LoVo (cell line): ENCODE measurements at regions not wholly inside any gene's neighbourhood (a gene's known extent, or its start where the extent isn't known, plus 50 kb on each side); places are given as distances from the start of the nearest gene placed in this dataset.

Source experiments
- DNase-seq: peaks from one replicate; pipeline ENCODE4 v3.0.0-alpha.2; 2016; ENCODE audit warnings: low spot score

DNA sequence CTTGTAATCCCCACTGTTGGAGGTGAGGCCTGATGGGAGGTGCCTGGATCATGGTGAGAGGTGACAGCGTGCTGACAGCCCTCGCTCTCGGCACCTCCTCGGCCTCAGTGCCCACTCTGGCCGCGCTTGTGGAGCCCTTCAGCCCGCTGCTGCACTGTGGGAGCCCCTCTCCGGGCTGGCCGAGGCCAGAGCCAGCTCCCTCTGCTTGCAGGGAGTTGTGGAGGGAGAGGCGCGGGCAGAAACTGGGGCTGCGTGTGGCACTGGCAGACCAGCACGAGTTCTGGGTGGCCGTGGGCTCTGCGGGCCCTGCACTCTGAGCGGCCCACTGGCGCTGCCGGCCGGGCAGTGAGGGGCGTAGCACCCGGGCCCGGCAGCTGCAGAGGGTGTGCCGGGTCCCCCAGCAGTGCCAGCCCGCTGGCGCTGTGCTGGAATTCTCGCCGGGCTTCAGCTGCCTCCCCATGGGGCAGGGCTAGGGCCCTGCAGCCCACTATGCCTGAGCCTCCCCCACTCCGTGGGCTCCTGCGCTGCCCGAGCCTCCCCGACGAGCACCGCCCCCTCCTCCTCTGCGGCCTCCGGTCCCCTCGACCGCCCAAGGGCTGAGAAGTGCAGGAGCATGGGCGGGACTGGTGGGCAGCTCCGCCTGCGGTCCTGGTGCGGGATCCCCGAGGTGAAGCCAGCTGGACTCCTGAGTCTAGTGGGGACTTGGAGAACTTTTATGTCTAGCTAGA, 197.1 kb downstream of the SPP2 start:
- no peak for DNase-seq

GRCh38 chr2:234245945-234246344, 195.4 kb downstream of the SPP2 start:
- DNase-seq = peak; percentile 47

GRCh38 chr2:234243871-234244565, 193.5 kb downstream of the SPP2 start:
- DNase-seq = peak; percentile 54

DNA sequence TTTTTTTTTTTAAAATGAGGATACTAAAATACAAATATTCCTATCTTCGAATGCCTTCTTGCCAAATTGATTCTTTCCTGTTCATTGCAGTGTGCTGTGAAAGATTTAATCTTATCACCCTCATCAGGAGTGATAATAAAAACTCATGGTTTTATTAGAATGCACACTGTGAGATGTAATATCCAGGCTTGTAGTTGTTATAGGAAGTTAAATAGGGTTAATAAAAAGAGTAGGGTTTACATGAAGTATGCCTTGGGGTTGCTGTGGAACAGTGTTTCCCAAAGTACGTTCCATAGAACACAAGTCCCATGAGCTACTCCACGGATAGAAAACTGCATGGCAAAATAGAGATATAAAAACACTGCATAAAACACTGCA, 191.9 kb downstream of the SPP2 start:
- DNase-seq = no peak

DNA sequence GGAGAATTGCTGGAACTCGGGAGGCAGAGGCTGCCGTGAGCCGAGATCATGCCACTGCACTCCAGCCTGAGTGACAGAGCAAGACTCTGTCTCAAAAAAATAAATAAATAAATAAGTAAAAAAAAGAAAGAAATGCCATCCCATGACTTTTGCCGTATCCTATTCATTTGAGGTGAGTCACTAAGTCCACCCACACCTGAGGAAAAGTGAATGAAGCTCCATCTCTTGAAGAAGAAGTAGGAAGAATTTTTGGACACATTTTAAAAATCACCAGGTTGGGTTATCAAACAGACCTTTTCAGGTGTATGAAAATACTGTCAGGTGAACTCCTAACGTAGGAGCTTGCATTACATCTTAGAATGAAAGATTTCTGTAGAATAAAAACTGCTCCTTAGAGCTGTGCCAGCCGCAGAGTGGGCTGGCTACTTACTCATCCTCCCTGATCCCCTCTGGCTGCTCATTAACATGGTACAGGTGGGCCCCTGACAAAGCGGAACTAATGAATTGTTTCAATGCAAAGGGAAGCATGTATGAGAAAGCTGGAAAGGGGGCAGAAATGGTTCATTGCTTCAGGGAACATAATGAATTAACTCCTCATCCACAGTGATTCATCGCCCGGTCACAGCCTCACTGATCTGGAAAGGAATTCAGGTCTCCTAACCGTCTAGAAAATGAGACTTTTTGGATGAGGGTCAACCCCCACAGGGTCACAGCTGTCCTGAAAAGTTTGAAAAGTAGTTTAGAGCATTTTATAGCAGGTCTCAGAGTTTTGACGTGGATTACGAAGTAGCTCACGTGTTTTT, 191.4 kb downstream of the SPP2 start:
- peak; percentile 39 for DNase-seq

- no peak for DNase-seq
These were observed 190.4 kb downstream of the SPP2 start for GRCh38 chr2:234240917-234241316.

DNA sequence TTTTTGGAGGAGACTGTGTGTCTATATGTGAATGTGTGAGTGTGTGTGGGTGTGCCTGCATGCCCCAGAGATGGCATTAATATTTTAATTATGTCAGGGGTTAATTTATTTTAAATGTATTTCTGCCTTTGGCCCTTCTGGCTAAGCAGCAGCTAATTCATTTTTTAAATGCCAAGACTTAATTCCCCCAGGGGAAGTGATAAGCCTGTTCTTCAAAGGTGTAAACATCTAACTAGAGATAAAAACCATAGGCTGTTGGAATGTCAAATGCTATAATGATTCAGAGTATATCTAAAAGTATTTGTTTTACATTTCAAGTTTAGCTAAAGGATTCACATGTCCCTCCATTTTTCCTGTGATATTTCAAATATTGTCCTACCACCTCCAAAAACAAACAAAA, 184.7 kb downstream of the SPP2 start:
- no peak for DNase-seq

- no peak for DNase-seq
These were observed 181.0 kb downstream of the SPP2 start for GRCh38 chr2:234231460-234231859.

DNA sequence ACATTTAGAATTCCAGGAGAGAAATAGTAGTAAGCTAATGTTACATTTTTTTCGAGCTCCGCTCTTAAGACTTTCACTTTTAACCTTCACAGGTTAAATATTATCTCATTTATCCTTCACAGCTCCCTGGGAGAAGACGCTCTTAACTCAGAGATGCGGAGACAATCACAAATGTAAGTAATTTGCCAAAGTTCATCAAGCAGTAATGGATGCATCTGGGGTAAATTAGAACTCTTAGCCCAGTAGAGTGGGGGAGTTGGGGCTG, 168.5 kb downstream of the SPP2 start:
- DNase-seq = no peak

GRCh38 chr2:234218266-234219045, 168.0 kb downstream of the SPP2 start:
- DNase-seq = peak; percentile 15

DNA sequence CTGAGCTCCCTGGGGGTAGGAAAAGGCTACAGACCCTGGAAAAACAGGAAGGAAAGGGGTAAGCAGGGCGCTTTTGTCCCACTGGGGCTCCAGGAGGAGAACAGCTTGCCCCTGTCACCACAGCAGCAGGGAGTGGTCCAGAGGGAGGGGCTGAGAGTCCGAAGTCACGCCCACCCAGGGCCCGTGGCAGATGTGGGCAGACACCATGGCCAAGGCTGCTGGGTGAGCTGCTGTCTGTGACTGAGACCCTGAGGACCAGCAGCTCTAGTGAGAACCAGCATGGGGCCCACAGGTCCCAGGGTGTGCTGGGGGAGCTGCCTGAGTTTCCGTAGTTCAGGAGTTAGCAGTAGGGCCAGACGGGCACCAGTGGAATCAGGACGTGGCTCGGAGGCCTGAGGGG, 162.0 kb downstream of the SPP2 start:
- no peak for DNase-seq

- peak; percentile 63 for DNase-seq
These were observed 161.3 kb downstream of the SPP2 start for GRCh38 chr2:234211797-234212196.

DNA sequence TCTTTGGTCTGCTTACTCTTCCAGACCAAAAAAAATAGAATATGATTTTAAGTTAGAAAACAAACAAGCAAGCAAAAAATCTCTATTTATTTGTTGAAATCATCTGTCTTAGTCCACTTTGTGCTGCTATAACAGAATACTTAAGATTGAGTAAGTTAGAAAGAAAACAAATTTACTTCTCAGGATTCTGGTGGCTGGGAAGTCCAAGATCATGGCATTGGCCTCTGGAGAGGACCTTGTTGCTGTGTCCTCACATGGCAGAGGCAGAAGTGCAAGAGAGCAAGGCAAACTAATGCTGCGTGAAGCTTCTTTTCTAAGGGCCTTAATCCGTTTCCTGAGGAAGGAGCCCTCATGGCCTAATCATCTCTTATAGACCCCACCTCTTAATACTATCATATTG, 156.2 kb downstream of the SPP2 start:
- no peak for DNase-seq

DNA sequence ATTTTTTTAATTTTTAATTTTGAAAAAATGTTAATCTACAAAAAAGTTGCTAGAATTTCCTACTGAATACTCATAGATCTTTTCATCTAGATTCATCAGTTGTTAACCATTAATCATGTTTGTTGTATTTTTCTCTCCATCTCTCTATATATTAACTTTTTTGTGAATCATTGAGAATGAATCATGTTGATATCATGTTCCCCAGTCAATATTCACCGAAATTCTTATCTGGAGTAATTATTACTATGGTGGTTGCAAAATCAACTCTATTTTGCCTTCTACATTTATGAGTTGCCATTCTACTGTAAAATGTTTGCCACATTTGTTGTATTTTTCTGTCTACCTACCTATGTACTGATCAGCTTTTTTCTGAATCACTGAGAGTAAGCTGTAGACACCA, 154.0 kb downstream of the SPP2 start:
- DNase-seq = peak; percentile 33

- peak; percentile 91 for DNase-seq
These were observed 152.9 kb downstream of the SPP2 start for GRCh38 chr2:234203135-234203984.

DNA sequence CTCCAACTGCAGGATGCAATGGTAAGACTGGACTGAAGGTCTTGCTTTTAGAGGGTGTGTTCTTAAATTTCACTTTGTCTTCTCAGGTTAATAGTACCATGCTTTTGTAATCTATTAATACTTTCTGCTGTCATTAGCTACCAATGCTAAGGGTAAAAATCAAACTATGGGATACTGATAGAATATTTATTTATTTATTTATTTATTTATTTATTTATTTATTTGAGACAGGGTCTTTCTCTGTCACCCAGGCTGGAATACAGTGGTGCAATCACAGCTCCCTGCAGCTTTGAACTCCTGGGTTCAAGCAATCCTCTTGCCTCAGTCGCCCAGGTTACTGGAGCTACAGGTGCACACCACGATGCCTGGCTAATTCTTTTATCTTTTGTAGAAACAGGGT, 152.1 kb downstream of the SPP2 start:
- DNase-seq = no peak

- DNase-seq = no peak
These were observed 149.5 kb downstream of the SPP2 start for GRCh38 chr2:234199996-234200395.

DNA sequence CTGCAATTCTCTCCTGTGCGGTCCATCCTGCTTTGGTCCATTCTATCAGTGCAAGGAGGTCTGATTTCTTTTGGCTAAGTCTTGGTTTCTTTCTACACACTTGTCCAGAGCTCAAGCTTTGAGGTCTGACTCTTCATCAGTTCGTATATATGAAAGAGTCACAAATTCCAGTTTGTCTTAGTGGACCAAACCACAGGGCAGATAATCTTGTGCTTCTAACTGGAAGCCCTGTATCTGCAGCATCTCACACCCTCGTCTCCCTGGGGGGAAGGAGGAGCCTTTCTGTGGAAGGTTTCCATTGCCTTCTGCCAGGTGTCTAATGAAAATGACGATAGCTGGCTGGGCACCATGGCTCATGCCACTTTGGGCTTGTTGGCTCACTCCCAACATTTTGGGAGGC, 148.5 kb downstream of the SPP2 start:
- DNase-seq = no peak

DNA sequence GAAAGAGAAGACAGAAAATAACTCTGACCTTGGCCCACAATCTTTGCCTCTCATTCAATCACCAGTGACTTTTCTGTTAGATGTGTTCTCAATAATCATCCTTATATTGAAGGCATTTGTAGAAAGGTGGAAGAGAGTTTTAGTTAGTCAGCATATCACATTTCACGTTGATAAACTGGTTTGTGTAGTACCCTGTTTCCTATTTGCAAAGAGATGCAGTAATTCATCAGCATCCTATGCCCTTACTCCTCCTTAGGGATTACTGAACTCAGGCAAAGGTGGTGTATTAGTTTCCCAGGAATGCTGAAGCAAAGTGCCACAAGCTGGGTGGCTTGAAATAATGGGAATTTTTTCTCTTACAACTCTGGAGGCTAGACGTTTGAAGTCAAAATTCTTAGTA, 145.0 kb downstream of the SPP2 start:
- no peak for DNase-seq

GRCh38 chr2:234193977-234194563, 143.6 kb downstream of the SPP2 start:
- no peak for DNase-seq

- no peak for DNase-seq
These were observed 141.4 kb downstream of the SPP2 start for GRCh38 chr2:234191819-234192407.
